ENCODE measurements at regions not wholly inside any gene's neighbourhood (a gene's known extent, or its start where the extent isn't known, plus 50 kb on each side); places are given as distances from the start of the nearest gene placed in this dataset.

DNA sequence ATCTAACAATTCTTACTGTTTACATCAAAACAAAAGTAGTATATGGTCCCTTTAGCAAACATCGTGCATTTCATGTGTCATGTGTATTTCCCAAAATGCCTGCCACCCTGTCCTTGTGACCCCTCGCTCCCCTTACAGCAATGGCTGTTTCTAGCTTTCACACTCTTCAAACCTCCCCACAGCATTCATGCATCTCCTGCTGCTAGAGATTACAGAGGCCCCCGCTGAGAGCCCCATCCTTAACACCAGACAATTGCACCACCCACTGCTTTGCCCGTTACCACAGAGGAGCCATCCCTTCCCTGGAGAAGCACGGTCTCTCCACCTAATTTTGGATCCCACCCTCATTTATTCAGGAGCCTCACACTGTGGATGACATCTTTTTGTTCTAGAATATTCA, 149.7 kb upstream of the IRX4 start:
- no peak for DNase-seq (ENCODE audit: low read depth)

DNA sequence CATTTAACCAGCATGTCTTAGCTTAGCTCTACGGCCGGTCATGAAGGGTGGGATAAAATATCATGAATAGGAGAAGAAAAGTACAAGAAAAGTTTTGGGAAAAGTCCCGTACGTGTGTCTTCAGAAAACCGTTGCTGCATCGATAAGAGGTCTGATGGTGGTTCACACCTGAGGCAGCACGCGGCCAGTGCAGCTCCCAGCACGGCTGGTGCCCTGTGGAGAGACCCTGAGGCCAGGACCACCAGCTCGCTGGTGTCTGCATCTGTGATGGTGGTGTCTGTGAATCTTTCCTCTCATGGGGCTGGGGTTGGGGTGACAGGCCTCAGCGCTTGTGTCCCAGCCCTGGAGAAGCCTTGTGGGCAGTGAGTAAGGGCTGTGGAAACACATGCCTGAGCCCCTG, 148.9 kb upstream of the IRX4 start:
- no peak for DNase-seq (ENCODE audit: low read depth)

- DNase-seq (ENCODE audit: low read depth) = no peak
Measured at GRCh38 chr5:2030131-2030530, 147.4 kb upstream of the IRX4 start.

- DNase-seq (ENCODE audit: low read depth) = no peak
Measured at GRCh38 chr5:2029206-2029605, 146.5 kb upstream of the IRX4 start.

- DNase-seq (ENCODE audit: low read depth) = no peak
Measured at GRCh38 chr5:2027790-2028189, 145.1 kb upstream of the IRX4 start.

GRCh38 chr5:2024986-2025721, 142.4 kb upstream of the IRX4 start:
- DNase-seq (ENCODE audit: low read depth) = no peak

- no peak for DNase-seq (ENCODE audit: low read depth)
Measured at GRCh38 chr5:2023196-2023595, 140.5 kb upstream of the IRX4 start.

- DNase-seq (ENCODE audit: low read depth) = no peak
Measured at GRCh38 chr5:2022436-2022835, 139.7 kb upstream of the IRX4 start.

DNA sequence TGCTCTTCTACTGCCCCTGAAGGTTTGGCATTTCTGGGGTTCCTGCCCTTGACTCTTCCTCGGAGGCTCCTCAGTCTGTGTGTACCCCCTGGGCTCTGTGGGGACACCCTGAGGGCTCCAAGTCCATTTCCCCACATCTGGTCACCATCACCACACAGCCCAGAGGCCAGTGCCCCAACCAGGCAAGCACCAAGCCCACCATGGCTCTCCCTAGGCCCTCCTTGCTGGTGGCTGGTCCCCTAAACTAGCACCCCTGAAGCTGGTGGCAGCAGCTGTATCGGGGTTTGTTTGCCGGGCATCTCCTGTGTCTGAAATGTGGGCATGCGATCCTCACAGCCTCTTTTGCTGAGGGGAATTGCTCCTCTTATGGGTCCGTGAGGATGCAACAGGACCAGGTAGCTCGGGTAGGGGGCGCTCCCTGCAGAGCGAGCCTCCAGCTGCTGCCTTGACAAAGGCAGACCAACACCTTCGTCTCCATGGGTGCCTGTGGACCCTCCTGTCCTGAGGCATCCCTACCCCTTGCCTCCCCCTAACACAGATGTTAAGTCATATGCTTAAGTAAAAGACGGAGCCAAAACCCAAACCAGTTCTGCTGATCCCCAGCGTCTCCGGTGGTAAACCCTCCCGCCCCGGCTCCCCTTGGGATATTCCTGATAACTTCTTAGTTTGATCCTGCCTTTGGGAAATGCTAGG, 138.9 kb upstream of the IRX4 start:
- DNase-seq (ENCODE audit: low read depth) = no peak

DNA sequence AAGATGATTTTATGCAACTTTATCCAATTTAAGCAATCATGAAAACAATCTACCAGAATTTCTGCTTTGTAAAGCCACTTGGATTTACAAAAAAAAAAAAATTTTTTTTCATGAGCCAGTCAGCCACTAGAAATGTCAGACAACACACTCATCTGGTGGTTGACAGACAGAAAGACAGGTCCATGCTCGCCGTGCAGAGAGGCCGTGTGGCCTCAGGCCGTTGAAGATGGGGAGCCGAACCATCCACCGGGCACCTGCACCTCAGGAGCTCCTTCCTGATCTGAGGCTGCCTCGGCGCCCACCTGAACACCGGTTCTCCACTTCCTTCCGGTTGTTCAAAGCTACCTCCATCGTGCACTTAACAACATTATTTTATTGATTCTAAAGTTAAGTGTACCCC, 138.0 kb upstream of the IRX4 start:
- no peak for DNase-seq (ENCODE audit: low read depth)

GRCh38 chr5:2019716-2020115, 137.0 kb upstream of the IRX4 start:
- no peak for DNase-seq (ENCODE audit: low read depth)

GRCh38 chr5:2018390-2018724, 135.6 kb upstream of the IRX4 start:
- DNase-seq (ENCODE audit: low read depth) = no peak

DNA sequence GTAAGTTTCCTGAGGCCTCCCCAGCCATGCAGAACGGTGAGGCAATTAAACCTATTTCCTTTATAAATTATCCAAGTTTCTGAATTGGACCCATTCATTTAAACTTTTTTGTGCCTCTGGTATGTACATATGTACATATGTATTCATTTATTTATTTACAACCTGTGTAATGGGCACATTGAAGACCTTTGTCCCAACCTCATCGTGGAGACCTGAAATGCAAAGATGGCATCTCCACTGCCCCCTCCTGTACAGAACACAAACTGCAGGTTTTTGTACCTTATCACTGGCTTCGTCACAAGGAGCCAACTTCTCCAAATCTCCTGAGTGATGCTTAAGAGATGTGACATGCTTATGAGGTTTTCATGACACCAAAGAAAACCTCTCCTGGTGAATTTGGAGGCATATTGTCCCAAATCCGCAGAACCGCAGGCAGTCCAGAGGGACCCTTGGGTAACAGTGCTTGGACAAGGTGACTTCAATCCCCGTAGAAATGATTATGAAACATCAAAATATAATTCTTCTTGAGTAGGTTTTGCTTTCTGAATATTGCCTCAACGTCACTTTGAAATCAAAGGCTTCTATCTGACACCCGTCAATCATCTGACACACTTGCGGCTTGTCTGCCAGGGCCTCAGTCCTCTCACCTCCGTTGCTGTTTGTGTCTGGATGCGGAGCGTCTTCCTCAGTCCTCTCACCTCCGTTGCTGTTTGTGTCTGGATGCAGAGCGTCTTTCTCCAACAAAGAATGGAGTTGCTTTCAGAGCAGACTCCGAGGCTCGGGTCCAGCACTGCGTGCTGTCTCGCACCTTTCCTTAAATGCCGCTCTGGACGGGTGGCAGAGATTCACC, 135.0 kb upstream of the IRX4 start:
- no peak for DNase-seq (ENCODE audit: low read depth)

DNA sequence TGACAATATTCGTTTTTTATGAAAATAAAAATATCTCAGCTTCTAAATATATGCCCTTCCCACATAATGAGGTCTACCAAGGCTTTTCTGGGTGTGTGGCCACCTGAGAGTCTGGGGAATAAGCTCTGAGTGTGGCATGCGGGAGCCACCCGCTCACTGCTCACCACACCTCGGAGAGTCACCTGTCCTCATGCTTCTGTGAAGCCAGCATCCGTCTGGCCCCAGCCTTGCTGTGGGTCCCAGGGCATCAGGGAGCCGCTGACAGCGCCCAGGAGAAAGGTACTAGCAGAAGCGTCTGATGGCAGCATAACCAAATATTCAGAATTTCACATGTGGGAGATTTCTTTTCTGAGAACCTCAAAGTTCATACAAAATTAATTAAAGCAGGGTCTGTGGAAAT, 133.2 kb upstream of the IRX4 start:
- no peak for DNase-seq (ENCODE audit: low read depth)

- DNase-seq (ENCODE audit: low read depth) = no peak
Measured at GRCh38 chr5:2015124-2015848, 132.6 kb upstream of the IRX4 start.

DNA sequence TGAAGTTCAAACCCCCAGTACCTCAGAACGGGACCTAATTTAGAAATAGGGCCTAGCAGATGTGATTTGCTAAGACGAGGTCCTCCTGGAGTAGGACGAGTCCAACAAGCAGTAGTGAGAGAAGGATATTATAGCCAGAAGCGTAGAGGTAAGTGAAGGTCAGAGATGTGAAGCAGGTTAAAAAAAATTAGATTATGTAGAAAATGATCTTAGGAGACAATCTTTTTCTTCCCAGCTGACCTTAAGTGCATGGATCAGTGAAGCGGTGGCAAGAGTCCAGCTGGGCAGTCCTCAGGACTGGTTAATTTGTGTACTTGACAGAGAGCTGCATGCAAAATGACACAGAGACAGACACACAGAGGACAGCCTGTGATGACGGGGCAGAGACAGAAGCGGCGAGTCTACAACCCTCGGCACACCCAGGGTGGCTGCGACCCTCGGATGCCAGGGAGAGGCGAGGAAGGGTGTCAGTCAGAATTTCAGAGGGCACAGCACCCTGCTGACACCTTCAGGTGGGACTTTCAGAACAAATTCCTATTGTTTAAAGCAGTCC, 131.4 kb upstream of the IRX4 start:
- no peak for DNase-seq (ENCODE audit: low read depth)

DNA sequence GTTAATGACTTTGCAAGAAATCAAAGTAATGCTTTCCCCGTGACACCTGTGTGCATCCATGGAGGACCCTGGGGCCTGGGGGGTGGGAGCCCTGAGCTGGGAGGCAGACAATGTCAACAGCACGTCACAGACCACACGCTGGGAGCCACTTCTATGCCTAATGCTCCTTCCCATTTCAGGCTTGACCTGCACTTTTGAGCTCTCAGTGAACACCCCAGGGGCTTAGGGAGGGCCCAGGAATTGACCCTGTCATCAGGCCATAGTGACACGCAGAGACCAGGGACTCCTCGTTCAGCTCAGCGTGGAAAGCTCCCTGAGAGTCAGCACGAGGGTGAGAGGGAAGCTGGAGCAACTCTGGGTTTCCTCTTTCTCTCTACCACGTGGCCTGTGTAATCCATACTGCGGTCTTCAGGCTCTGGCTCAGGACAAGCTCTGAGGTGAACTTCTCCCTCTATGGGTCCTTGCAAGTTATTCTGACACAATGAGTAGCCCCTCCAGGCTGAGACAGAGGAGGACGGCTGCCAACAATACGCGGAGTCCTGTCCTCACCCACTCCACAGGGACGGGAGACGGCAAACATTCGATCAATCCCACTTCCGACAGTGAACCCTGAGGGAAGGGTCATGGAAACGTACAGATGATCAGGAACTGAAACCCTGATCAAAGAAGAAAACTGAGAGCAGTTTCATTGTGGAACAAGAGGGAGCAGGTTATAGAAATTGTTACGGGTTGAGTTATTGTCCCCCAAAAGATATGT, 130.8 kb upstream of the IRX4 start:
- DNase-seq (ENCODE audit: low read depth) = no peak

- DNase-seq (ENCODE audit: low read depth) = no peak
Measured at GRCh38 chr5:2012885-2013284, 130.2 kb upstream of the IRX4 start.

GRCh38 chr5:2011481-2012411, 129.0 kb upstream of the IRX4 start:
- DNase-seq (ENCODE audit: low read depth) = no peak

- no peak for DNase-seq (ENCODE audit: low read depth)
Measured at GRCh38 chr5:2010940-2011339, 128.2 kb upstream of the IRX4 start.
